ENCODE measurements at regions not wholly inside any gene's neighbourhood (a gene's known extent, or its start where the extent isn't known, plus 50 kb on each side); places are given as distances from the start of the nearest gene placed in this dataset.
"Not testable (repeated sequence)": the region's sequence is repeated elsewhere in the genome, so short reads cannot be mapped to it uniquely, and the experiment has no call there.

- no peaks in the 10 kb centered on the region for H3K4me1 ChIP-seq (ENCODE audit: control insufficient read depth in 1 of 2, insufficient read depth in 2 of 2, low read length in 2 of 2)
- no peaks in the 10 kb centered on the region for H3K27me3 ChIP-seq (ENCODE audit: control insufficient read depth in 1 of 2, insufficient read depth in 2 of 2, low read length in 2 of 2)
- no peaks in the 10 kb centered on the region for H3K9me3 ChIP-seq (ENCODE audit: control insufficient read depth in 1 of 2, low read length in 2 of 2)
- H3K36me3 ChIP-seq (ENCODE audit: control insufficient read depth in 1 of 2, insufficient read depth in 2 of 2, low read length in 2 of 2) = no peaks in the 10 kb centered on the region
- H3K4me3 ChIP-seq (ENCODE audit: low read depth in 1 of 2, low read length in 2 of 2) = no peak overlapping the region
- H3K9ac ChIP-seq (ENCODE audit: low read depth in 1 of 2, low read length in 2 of 2) = no peak overlapping the region
- no peak overlapping the region for H3K27ac ChIP-seq (ENCODE audit: low read depth, low read length)
Measured at GRCh38 chr16:47976636-47977210, 179.1 kb downstream of the ABCC12 start.

DNA sequence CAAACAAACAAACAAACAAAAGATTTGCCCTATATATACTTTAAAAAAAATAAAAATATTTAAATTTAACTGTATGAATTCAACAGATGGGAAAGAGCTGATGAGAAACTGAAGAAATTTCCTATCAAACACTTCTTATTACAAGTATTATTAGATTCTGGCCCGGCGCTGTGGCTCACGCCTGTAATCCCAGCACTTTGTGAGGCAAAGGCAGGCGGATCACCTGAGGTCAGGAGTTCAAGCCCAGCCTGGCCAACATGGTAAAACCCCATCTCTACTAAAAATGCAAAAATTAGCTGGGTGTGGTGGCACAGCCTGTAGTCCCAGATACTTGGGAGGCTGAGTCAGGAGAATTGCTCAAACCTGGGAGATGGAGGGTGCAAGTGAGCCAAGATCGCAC lies 180.8 kb downstream of the ABCC12 start:
- not testable (repeated sequence) for H3K4me3 ChIP-seq (ENCODE audit: low read depth in 1 of 2, low read length in 2 of 2); H3K9ac ChIP-seq (ENCODE audit: low read depth in 1 of 2, low read length in 2 of 2); H3K27ac ChIP-seq (ENCODE audit: low read depth, low read length); H3K4me1 ChIP-seq (ENCODE audit: control insufficient read depth in 1 of 2, insufficient read depth in 2 of 2, low read length in 2 of 2); H3K36me3 ChIP-seq (ENCODE audit: control insufficient read depth in 1 of 2, insufficient read depth in 2 of 2, low read length in 2 of 2); H3K9me3 ChIP-seq (ENCODE audit: control insufficient read depth in 1 of 2, low read length in 2 of 2); H3K27me3 ChIP-seq (ENCODE audit: control insufficient read depth in 1 of 2, insufficient read depth in 2 of 2, low read length in 2 of 2)

DNA sequence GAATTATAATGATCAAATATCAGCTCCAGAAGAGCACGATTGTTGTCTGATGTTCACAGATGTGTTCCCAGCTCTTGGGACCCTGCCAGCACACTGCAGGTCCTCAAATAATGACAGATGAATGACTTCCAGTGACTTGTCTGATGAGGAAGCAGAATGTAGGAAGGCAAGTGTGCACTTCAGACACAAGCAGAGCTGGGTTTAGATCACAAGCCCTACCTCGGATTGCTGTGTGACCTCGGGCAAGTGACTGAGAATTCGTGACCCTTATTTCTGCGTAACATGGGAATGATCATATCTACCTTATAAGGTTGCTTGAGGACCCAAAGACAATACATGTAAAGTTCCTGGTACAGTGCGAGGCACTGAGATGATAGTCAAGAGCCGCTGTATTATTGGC lies 182.2 kb downstream of the ABCC12 start:
- no peak overlapping the region for H3K4me3 ChIP-seq (ENCODE audit: low read depth in 1 of 2, low read length in 2 of 2)
- no peaks in the 10 kb centered on the region for H3K36me3 ChIP-seq (ENCODE audit: control insufficient read depth in 1 of 2, insufficient read depth in 2 of 2, low read length in 2 of 2)
- H3K27ac ChIP-seq (ENCODE audit: low read depth, low read length) = no peak overlapping the region
- H3K4me1 ChIP-seq (ENCODE audit: control insufficient read depth in 1 of 2, insufficient read depth in 2 of 2, low read length in 2 of 2) = no peaks in the 10 kb centered on the region
- H3K9me3 ChIP-seq (ENCODE audit: control insufficient read depth in 1 of 2, low read length in 2 of 2) = no peaks in the 10 kb centered on the region
- H3K27me3 ChIP-seq (ENCODE audit: control insufficient read depth in 1 of 2, insufficient read depth in 2 of 2, low read length in 2 of 2) = no peaks in the 10 kb centered on the region
- H3K9ac ChIP-seq (ENCODE audit: low read depth in 1 of 2, low read length in 2 of 2) = no peak overlapping the region

DNA sequence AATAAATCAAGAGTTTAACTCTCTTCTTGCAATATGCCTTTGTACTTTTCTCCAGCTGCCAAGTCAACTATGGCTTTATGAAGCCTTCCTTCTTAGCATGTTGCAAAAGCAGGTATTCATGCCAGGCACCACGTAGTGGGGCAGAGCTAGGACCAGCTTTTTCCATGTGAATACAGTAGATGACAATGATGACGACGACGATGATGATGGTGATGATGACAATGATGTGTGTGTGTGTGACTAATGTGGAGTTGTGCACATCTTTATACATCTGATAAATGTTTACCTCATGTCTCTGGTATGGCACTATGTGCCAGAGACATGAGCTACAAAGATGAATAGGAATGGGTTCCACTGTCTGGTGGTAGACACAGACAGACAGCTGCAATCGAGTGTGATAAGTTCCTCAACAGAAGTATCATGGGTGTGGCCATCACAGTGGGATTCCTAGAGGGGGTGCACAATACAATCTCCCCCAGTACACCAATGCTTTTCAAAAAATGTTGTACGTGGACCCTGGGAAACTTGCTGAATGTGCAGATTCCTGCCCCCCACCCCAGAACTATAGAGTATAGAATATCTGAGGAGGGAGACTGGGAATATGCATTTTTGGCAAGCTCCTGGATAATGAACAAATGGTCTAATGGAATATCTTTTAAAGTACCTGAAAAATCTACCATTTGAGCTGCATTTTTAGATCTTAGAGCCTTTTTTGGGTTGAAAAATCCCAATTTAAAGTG lies 183.4 kb downstream of the ABCC12 start:
- no peak overlapping the region for H3K27ac ChIP-seq (ENCODE audit: low read depth, low read length)
- no peak overlapping the region for H3K4me3 ChIP-seq (ENCODE audit: low read depth in 1 of 2, low read length in 2 of 2)
- no peaks in the 10 kb centered on the region for H3K36me3 ChIP-seq (ENCODE audit: control insufficient read depth in 1 of 2, insufficient read depth in 2 of 2, low read length in 2 of 2)
- no peaks in the 10 kb centered on the region for H3K4me1 ChIP-seq (ENCODE audit: control insufficient read depth in 1 of 2, insufficient read depth in 2 of 2, low read length in 2 of 2)
- H3K27me3 ChIP-seq (ENCODE audit: control insufficient read depth in 1 of 2, insufficient read depth in 2 of 2, low read length in 2 of 2) = no peaks in the 10 kb centered on the region
- H3K9me3 ChIP-seq (ENCODE audit: control insufficient read depth in 1 of 2, low read length in 2 of 2) = no peaks in the 10 kb centered on the region
- no peak overlapping the region for H3K9ac ChIP-seq (ENCODE audit: low read depth in 1 of 2, low read length in 2 of 2)

DNA sequence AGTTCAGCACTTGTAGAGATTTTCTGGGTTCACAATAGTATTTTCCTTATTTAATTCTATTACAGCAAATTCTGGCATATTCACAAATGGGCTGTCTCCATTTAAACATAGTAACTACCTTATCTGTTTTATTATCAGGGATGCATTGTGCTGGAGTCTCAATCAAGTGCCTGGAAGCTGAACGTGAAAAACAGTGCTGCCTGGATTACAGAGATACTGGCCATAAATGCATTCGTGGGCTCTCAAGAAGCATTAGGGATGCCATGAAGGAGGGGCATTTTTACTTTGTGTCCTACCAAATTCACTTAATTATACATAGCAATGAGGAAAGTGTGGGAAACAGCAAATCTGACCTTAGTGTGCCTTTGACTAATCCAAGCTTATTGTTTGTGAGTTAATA lies 184.6 kb downstream of the ABCC12 start:
- Histone ChIP-seq H3K27ac (ENCODE audit: low read depth, low read length) (no peak overlapping the region), H3K4me1 (ENCODE audit: control insufficient read depth in 1 of 2, insufficient read depth in 2 of 2, low read length in 2 of 2) (no peaks in the 10 kb centered on the region), H3K27me3 (ENCODE audit: control insufficient read depth in 1 of 2, insufficient read depth in 2 of 2, low read length in 2 of 2) (no peaks in the 10 kb centered on the region), H3K9ac (ENCODE audit: low read depth in 1 of 2, low read length in 2 of 2) (no peak overlapping the region), H3K36me3 (ENCODE audit: control insufficient read depth in 1 of 2, insufficient read depth in 2 of 2, low read length in 2 of 2) (no peaks in the 10 kb centered on the region), H3K9me3 (ENCODE audit: control insufficient read depth in 1 of 2, low read length in 2 of 2) (no peaks in the 10 kb centered on the region), H3K4me3 (ENCODE audit: low read depth in 1 of 2, low read length in 2 of 2) (no peak overlapping the region)

- Histone ChIP-seq H3K36me3 (ENCODE audit: control insufficient read depth in 1 of 2, insufficient read depth in 2 of 2, low read length in 2 of 2) (no peaks in the 10 kb centered on the region), H3K27ac (ENCODE audit: low read depth, low read length) (no peak overlapping the region), H3K9me3 (ENCODE audit: control insufficient read depth in 1 of 2, low read length in 2 of 2) (no peaks in the 10 kb centered on the region), H3K9ac (ENCODE audit: low read depth in 1 of 2, low read length in 2 of 2) (no peak overlapping the region), H3K4me3 (ENCODE audit: low read depth in 1 of 2, low read length in 2 of 2) (no peak overlapping the region), H3K27me3 (ENCODE audit: control insufficient read depth in 1 of 2, insufficient read depth in 2 of 2, low read length in 2 of 2) (no peaks in the 10 kb centered on the region), H3K4me1 (ENCODE audit: control insufficient read depth in 1 of 2, insufficient read depth in 2 of 2, low read length in 2 of 2) (no peaks in the 10 kb centered on the region)
Measured at GRCh38 chr16:47970291-47970931, 185.4 kb downstream of the ABCC12 start.

- Histone ChIP-seq H3K4me3 (ENCODE audit: low read depth in 1 of 2, low read length in 2 of 2) (no peak overlapping the region), H3K27ac (ENCODE audit: low read depth, low read length) (no peak overlapping the region), H3K36me3 (ENCODE audit: control insufficient read depth in 1 of 2, insufficient read depth in 2 of 2, low read length in 2 of 2) (no peaks in the 10 kb centered on the region), H3K9ac (ENCODE audit: low read depth in 1 of 2, low read length in 2 of 2) (no peak overlapping the region), H3K4me1 (ENCODE audit: control insufficient read depth in 1 of 2, insufficient read depth in 2 of 2, low read length in 2 of 2) (no peaks in the 10 kb centered on the region), H3K9me3 (ENCODE audit: control insufficient read depth in 1 of 2, low read length in 2 of 2) (no peaks in the 10 kb centered on the region), H3K27me3 (ENCODE audit: control insufficient read depth in 1 of 2, insufficient read depth in 2 of 2, low read length in 2 of 2) (no peaks in the 10 kb centered on the region)
Measured at GRCh38 chr16:47967374-47967773, 188.4 kb downstream of the ABCC12 start.

- Histone ChIP-seq H3K9me3 (ENCODE audit: control insufficient read depth in 1 of 2, low read length in 2 of 2) (no peaks in the 10 kb centered on the region), H3K4me1 (ENCODE audit: control insufficient read depth in 1 of 2, insufficient read depth in 2 of 2, low read length in 2 of 2) (no peaks in the 10 kb centered on the region), H3K27ac (ENCODE audit: low read depth, low read length) (no peak overlapping the region), H3K36me3 (ENCODE audit: control insufficient read depth in 1 of 2, insufficient read depth in 2 of 2, low read length in 2 of 2) (no peaks in the 10 kb centered on the region), H3K9ac (ENCODE audit: low read depth in 1 of 2, low read length in 2 of 2) (no peak overlapping the region), H3K27me3 (ENCODE audit: control insufficient read depth in 1 of 2, insufficient read depth in 2 of 2, low read length in 2 of 2) (no peaks in the 10 kb centered on the region), H3K4me3 (ENCODE audit: low read depth in 1 of 2, low read length in 2 of 2) (no peak overlapping the region)
Measured at GRCh38 chr16:47966325-47966724, 189.5 kb downstream of the ABCC12 start.

DNA sequence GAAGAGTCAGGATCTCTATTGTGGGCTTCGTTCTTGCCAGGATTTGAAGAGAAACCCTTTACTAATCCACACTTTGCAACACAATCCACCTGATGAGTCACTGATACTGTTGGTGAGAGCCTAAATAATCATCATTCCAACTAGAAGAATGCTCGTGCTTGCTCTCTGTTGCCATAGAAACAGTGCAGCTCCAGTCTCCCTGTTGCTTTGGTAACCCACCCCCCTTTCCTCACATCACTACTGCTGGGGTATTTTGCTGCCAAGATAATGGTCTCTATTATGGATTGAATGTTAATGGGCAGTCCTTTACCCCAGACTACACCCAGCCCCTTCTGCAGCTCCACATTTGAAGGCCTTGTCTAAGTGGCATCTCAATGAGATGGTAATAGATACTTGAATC lies 190.4 kb downstream of the ABCC12 start:
- H3K4me3 ChIP-seq (ENCODE audit: low read depth in 1 of 2, low read length in 2 of 2) = no peak overlapping the region
- no peak overlapping the region for H3K27ac ChIP-seq (ENCODE audit: low read depth, low read length)
- no peaks in the 10 kb centered on the region for H3K36me3 ChIP-seq (ENCODE audit: control insufficient read depth in 1 of 2, insufficient read depth in 2 of 2, low read length in 2 of 2)
- H3K9ac ChIP-seq (ENCODE audit: low read depth in 1 of 2, low read length in 2 of 2) = no peak overlapping the region
- no peaks in the 10 kb centered on the region for H3K4me1 ChIP-seq (ENCODE audit: control insufficient read depth in 1 of 2, insufficient read depth in 2 of 2, low read length in 2 of 2)
- H3K27me3 ChIP-seq (ENCODE audit: control insufficient read depth in 1 of 2, insufficient read depth in 2 of 2, low read length in 2 of 2) = no peaks in the 10 kb centered on the region
- H3K9me3 ChIP-seq (ENCODE audit: control insufficient read depth in 1 of 2, low read length in 2 of 2) = no peaks in the 10 kb centered on the region

GRCh38 chr16:47958726-47959125 lies 197.1 kb downstream of the ABCC12 start:
- no peak overlapping the region for H3K27ac ChIP-seq (ENCODE audit: low read depth, low read length)
- H3K27me3 ChIP-seq (ENCODE audit: control insufficient read depth in 1 of 2, insufficient read depth in 2 of 2, low read length in 2 of 2) = no peaks in the 10 kb centered on the region
- no peaks in the 10 kb centered on the region for H3K4me1 ChIP-seq (ENCODE audit: control insufficient read depth in 1 of 2, insufficient read depth in 2 of 2, low read length in 2 of 2)
- no peaks in the 10 kb centered on the region for H3K9me3 ChIP-seq (ENCODE audit: control insufficient read depth in 1 of 2, low read length in 2 of 2)
- no peak overlapping the region for H3K4me3 ChIP-seq (ENCODE audit: low read depth in 1 of 2, low read length in 2 of 2)
- no peak overlapping the region for H3K9ac ChIP-seq (ENCODE audit: low read depth in 1 of 2, low read length in 2 of 2)
- no peaks in the 10 kb centered on the region for H3K36me3 ChIP-seq (ENCODE audit: control insufficient read depth in 1 of 2, insufficient read depth in 2 of 2, low read length in 2 of 2)

All from duodenal mucosa (tissue), 2 donors.